T-cell (primary cell): ENCODE measurements at regions not wholly inside any gene's neighbourhood (a gene's known extent, or its start where the extent isn't known, plus 50 kb on each side); places are given as distances from the start of the nearest gene placed in this dataset.

Experiments
- ATAC-seq, 4 experiments: fragments of 200-7000 bp in 3 of 4; fragments of 150-1000 bp in 1 of 4; cut with Tn5 transposase; replicated peaks in 1 of 4; 1 replicate in 3 of 4; 2 replicates in 1 of 4; pipeline ENCODE4 v1.10.0; 2021; ENCODE audit warnings: moderate library complexity in 3 of 4, mild to moderate bottlenecking in 2 of 4, moderate number of reproducible peaks in 1 of 4
- CTCF ChIA-PET, 2 donors: fragments of 300-600 bp; sonication (Branson Sonifier 250); formaldehyde crosslinking; loops; one replicate each; lab custom pipeline; 2022; ENCODE audit warnings: antibody characterized with exemption in 2 of 2; lab: Charles Lee
- POLR2A ChIA-PET, 2 donors: fragments of 300-600 bp; sonication (Branson Sonifier 250); formaldehyde crosslinking; loops; one replicate each; lab custom pipeline; 2022; ENCODE audit warnings: antibody characterized with exemption in 2 of 2; lab: Charles Lee
- DNase-seq, 35 experiments: peaks; one replicate each; pipeline versions ENCODE4 v3.0.0 to v3.0.0-alpha.2; 2013 to 2023
- H3K27ac ChIP-seq: one replicate; pipeline ENCODE4 v1.5.1; 2013; ENCODE audit warnings: low read length
- H3K27me3 ChIP-seq, 2 experiments: replicated peaks in 1 of 2; 1 replicate in 1 of 2; 2 replicates in 1 of 2; pipeline versions ENCODE4 v1.6.1 to v1.7.0; 2013; ENCODE audit warnings: low read length in 1 of 2, mixed read lengths in 1 of 2; ENCODE audit not compliant: control insufficient read depth in 2 of 2, insufficient read depth in 2 of 2; ENCODE audit errors: extremely low read depth in 1 of 2
- H3K36me3 ChIP-seq, 2 donors: 1 replicate in 1 of 2; 2 replicates in 1 of 2; pipeline versions ENCODE4 v1.6.1 to v1.7.0; 2013; ENCODE audit warnings: low read length in 1 of 2; ENCODE audit not compliant: control insufficient read depth in 2 of 2, insufficient read depth in 1 of 2; ENCODE audit errors: extremely low read depth in 1 of 2
- H3K4me1 ChIP-seq, 2 experiments: 1 replicate in 1 of 2; 2 replicates in 1 of 2; pipeline versions ENCODE4 v1.6.1 to v1.7.0; 2013; ENCODE audit warnings: low read length in 2 of 2, mixed read lengths in 1 of 2; ENCODE audit not compliant: insufficient read depth in 2 of 2, control insufficient read depth in 1 of 2; ENCODE audit errors: extremely low read depth in 1 of 2
- H3K4me3 ChIP-seq, 2 donors: 1 replicate in 1 of 2; 2 replicates in 1 of 2; pipeline versions ENCODE4 v1.5.1 to v1.7.0; 2013; ENCODE audit warnings: mild to moderate bottlenecking in 2 of 2, low read length in 1 of 2, moderate library complexity in 1 of 2; ENCODE audit not compliant: control insufficient read depth in 1 of 2; ENCODE audit errors: extremely low read depth in 1 of 2
- H3K9me3 ChIP-seq: 2 replicates; pipeline ENCODE4 v1.7.0; 2013
- H3K27ac Mint-ChIP-seq, 2 donors: one replicate each; pipeline ENCODE4 v1.8.0; 2020 to 2021; ENCODE audit warnings: mild to moderate bottlenecking in 2 of 2, mixed read lengths in 2 of 2
- H3K27me3 Mint-ChIP-seq, 2 donors: one replicate each; pipeline ENCODE4 v1.8.0; 2021 to 2022; ENCODE audit warnings: mixed read lengths in 2 of 2
- H3K36me3 Mint-ChIP-seq: one replicate; pipeline ENCODE4 v1.8.0; 2021; ENCODE audit warnings: mixed read lengths
- H3K4me1 Mint-ChIP-seq, 3 donors: one replicate each; pipeline ENCODE4 v1.8.0; 2020 to 2022; ENCODE audit warnings: mixed read lengths in 3 of 3, mild to moderate bottlenecking in 1 of 3
- H3K4me3 Mint-ChIP-seq, 3 donors: one replicate each; pipeline ENCODE4 v1.8.0; 2020 to 2022; ENCODE audit warnings: mild to moderate bottlenecking in 3 of 3, mixed read lengths in 3 of 3, moderate library complexity in 3 of 3
- H3K9me3 Mint-ChIP-seq, 3 donors: one replicate each; pipeline ENCODE4 v1.8.0; 2020 to 2022; ENCODE audit warnings: mixed read lengths in 3 of 3
- WGBS: methylation state at CpG from one replicate; pipeline ENCODE4 v1.1.5; 2013; ENCODE audit warnings: missing lambda C conversion rate; ENCODE audit not compliant: insufficient coverage; 5-methylcytosine and 5-hydroxymethylcytosine counted together

- Histone ChIP-seq H3K36me3 (no peaks in the 10 kb centered on the region), H3K4me1 (no peaks in the 10 kb centered on the region), H3K9me3 (no peaks in the 10 kb centered on the region), H3K4me3 (no peak overlapping the region), H3K27ac (no peak overlapping the region), H3K27me3 (no peaks in the 10 kb centered on the region)
- Mint-ChIP-seq H3K27me3 (no peaks in the 10 kb centered on the region), H3K36me3 (no peaks in the 10 kb centered on the region), H3K27ac (no peak overlapping the region), H3K4me1 (no peaks in the 10 kb centered on the region), H3K9me3 (no peaks in the 10 kb centered on the region), H3K4me3 (no peak overlapping the region)
- no peak for ATAC-seq
- 75% methylated on average over 2 of the region's 6 CpGs for WGBS
- no peak for DNase-seq
- ChIA-PET CTCF (no interaction called here), POLR2A (no interaction called here)
Measured at GRCh38 chr6:150651808-150652470, 52.3 kb downstream of the PLEKHG1 start.

DNA sequence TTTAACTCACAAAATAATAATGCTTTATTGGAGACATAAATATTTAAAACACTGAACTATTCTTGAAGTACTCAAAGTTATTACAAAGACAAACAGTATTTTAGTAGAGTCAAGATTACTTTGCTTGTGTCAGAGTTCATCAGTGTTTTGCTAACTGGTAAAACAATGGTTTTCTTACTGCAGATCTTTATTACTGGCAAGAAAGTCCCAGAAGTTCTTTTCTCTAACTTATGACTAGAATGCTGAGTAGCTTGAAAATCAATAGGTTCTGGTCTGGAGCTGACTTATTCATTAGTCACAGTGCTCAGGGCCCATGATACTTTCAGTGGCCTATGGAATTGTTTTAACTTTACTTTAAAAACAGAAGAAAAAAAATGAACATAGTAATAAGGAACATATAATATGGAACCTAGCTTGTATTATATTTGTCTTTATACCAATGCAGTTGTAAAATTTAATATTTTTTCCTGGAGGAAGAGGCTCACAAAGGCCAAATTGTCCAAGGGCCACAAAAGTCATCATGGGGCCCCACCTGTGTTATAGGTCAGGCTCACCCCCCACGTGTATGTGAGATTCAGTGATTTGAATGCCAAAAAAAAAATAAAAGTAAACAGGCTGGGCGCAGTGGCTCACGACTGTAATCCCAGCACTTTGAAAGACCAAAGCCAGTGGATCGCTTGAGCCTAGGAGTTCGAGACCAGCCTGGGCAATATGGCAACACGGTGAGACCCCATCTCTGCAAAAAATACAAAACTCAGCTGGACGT, 53.3 kb downstream of the PLEKHG1 start:
- no peak overlapping the region for H3K27ac ChIP-seq
- ATAC-seq: no peak

DNA sequence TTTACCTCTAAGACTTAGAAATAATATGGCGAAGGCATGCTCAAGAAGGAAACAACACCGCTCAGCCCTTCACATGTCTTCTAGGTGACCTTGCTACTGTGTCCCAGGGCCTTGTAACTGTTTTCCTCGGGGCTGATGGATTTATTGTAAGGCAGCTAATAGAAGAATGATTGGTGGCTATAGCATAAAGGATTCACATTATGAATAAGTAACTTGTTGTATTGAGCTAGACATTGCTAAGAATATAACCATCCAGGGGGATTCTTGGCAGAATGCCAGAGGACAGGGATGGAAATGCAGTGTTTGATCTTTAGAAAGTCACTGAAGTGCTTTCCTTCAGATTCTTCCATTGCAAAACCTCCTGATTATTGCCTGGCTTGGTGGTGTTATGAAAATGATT, 54.9 kb downstream of the PLEKHG1 start:
- H3K36me3 Mint-ChIP-seq: no peaks in the 10 kb centered on the region
- H3K27me3 Mint-ChIP-seq: no peaks in the 10 kb centered on the region
- no peaks in the 10 kb centered on the region for H3K9me3 Mint-ChIP-seq
- ChIA-PET CTCF (no interaction called here), POLR2A (no interaction called here)
- WGBS: no CpG with 5 or more reads among the region's 3 CpGs
- H3K4me1 Mint-ChIP-seq: no peaks in the 10 kb centered on the region
- Histone ChIP-seq H3K27me3 (no peaks in the 10 kb centered on the region), H3K4me3 (no peak overlapping the region), H3K9me3 (no peaks in the 10 kb centered on the region), H3K27ac (no peak overlapping the region), H3K4me1 (no peaks in the 10 kb centered on the region), H3K36me3 (no peaks in the 10 kb centered on the region)
- H3K4me3 Mint-ChIP-seq: no peak overlapping the region
- ATAC-seq (no peak), DNase-seq (no peak)
- no peak overlapping the region for H3K27ac Mint-ChIP-seq

More for the DNA sequence above, 53.3 kb downstream of the PLEKHG1 start:
- Mint-ChIP-seq H3K4me1 (no peaks in the 10 kb centered on the region), H3K9me3 (no peaks in the 10 kb centered on the region), H3K36me3 (no peaks in the 10 kb centered on the region), H3K27me3 (no peaks in the 10 kb centered on the region), H3K27ac (no peak overlapping the region), H3K4me3 (no peak overlapping the region)
- Histone ChIP-seq H3K36me3 (no peaks in the 10 kb centered on the region), H3K9me3 (no peaks in the 10 kb centered on the region), H3K27me3 (no peaks in the 10 kb centered on the region), H3K4me1 (no peaks in the 10 kb centered on the region), H3K4me3 (no peak overlapping the region)
- 94% methylated on average over 4 of the region's 7 CpGs for WGBS
- no peak for DNase-seq
- CTCF ChIA-PET: interaction anchor here in 1 of 2 donors (0.7 kb wide), 1 partner anchor 41 kb away, joined by 3 read pairs; no protein-coding TSS in a partner anchor
- POLR2A ChIA-PET: interaction anchor here in 1 of 2 donors (0.6 kb wide), 1 partner anchor 262 kb away, joined by 7 read pairs; no protein-coding TSS in a partner anchor

- no peaks in the 10 kb centered on the region for H3K27me3 ChIP-seq
- ChIA-PET POLR2A (no interaction called here), CTCF (interaction anchor here in 1 of 2 donors (0.6 kb wide), 1 partner anchor 894 kb away, joined by 3 read pairs; no protein-coding TSS in a partner anchor)
- no peaks in the 10 kb centered on the region for H3K9me3 ChIP-seq
- no peak overlapping the region for H3K27ac Mint-ChIP-seq
- H3K4me1 Mint-ChIP-seq: no peaks in the 10 kb centered on the region
- H3K27me3 Mint-ChIP-seq: no peaks in the 10 kb centered on the region
- no peaks in the 10 kb centered on the region for H3K36me3 ChIP-seq
- H3K4me1 ChIP-seq: no peaks in the 10 kb centered on the region
- no peaks in the 10 kb centered on the region for H3K36me3 Mint-ChIP-seq
- 100% methylated on average over 1 of the region's 1 CpG for WGBS
- no peak overlapping the region for H3K4me3 Mint-ChIP-seq
- no peak overlapping the region for H3K4me3 ChIP-seq
- H3K27ac ChIP-seq: no peak overlapping the region
- DNase-seq (no peak), ATAC-seq (no peak)
- no peaks in the 10 kb centered on the region for H3K9me3 Mint-ChIP-seq
Measured at GRCh38 chr6:150656156-150656555, 56.5 kb downstream of the PLEKHG1 start.

DNA sequence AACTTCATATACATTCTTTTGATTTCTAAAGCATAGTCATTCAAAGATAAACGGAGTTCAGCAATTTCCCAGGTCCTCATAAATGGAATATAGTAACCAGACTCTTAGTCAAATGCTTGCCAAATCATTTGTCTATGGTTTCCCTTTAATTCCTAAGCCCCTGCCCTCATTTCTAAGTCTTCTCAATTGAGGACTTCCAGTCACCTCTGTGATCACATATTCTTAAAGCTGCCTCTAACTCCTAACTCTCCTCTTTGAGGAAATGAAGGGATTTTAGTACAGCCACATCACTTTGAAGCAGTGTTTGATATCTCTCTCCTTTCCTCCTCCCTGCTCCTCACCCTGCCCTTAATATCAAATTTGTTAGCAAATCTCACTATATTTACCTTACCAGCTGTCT, 58.7 kb downstream of the PLEKHG1 start:
- Mint-ChIP-seq H3K9me3 (no peaks in the 10 kb centered on the region), H3K4me3 (no peak overlapping the region), H3K36me3 (no peaks in the 10 kb centered on the region), H3K27ac (no peak overlapping the region), H3K27me3 (no peaks in the 10 kb centered on the region), H3K4me1 (no peaks in the 10 kb centered on the region)
- Histone ChIP-seq H3K27ac (no peak overlapping the region), H3K4me3 (no peak overlapping the region), H3K27me3 (no peaks in the 10 kb centered on the region), H3K9me3 (no peaks in the 10 kb centered on the region), H3K4me1 (no peaks in the 10 kb centered on the region), H3K36me3 (no peaks in the 10 kb centered on the region)
- ChIA-PET POLR2A (no interaction called here), CTCF (interaction anchor here in 1 of 2 donors (1.4 kb wide), 1 partner anchor 7 kb away, joined by 3 read pairs; no protein-coding TSS in a partner anchor)
- ATAC-seq (no peak), DNase-seq (no peak)
- no CpG with 5 or more reads among the region's 1 CpG for WGBS

DNA sequence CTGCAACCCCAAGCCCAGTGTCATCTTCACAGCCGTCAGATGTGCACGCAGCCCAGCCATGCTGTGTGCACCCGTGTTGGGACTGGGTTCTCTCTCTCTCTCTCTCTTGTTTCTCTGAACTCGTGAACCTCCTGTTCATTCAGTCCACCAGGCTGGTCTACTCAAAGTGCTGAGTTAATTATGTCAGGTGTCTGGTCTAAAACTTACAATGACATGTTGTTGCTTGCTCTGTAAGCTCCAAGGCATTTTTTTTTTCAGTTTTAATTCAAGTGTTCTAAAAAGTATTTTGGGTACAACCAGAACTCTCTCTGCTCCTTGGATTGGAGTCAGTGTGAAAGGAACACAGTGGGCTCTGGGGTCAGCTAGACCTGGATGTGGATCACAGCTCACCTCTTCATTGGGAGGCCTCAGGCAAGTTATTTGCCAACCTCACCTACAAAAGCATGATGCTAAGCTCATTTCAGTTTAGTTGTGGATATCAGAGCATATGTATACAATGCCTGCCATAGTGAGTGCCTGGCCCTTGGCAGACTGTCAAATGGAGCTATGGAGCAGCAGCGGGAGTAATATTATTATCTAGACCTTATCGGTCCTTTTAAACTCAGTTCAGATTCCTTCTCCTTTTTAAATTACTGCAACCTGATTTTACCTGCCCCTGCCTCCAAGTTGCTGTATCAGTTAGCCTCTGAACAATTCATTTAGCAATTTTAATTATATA, 59.5 kb downstream of the PLEKHG1 start:
- no peak overlapping the region for H3K27ac ChIP-seq
- no peaks in the 10 kb centered on the region for H3K4me1 Mint-ChIP-seq

More for the DNA sequence above, 59.5 kb downstream of the PLEKHG1 start:
- 100% methylated on average over 1 of the region's 6 CpGs for WGBS
- ATAC-seq (no peak), DNase-seq (no peak)
- no peaks in the 10 kb centered on the region for H3K9me3 Mint-ChIP-seq
- POLR2A ChIA-PET: no interaction called here
- H3K4me3 ChIP-seq: no peak overlapping the region
- no peaks in the 10 kb centered on the region for H3K36me3 Mint-ChIP-seq
- CTCF ChIA-PET: no interaction called here
- H3K4me1 ChIP-seq: no peaks in the 10 kb centered on the region
- no peak overlapping the region for H3K4me3 Mint-ChIP-seq
- no peaks in the 10 kb centered on the region for H3K36me3 ChIP-seq
- H3K27me3 ChIP-seq: no peaks in the 10 kb centered on the region
- H3K9me3 ChIP-seq: no peaks in the 10 kb centered on the region
- no peak overlapping the region for H3K27ac Mint-ChIP-seq
- no peaks in the 10 kb centered on the region for H3K27me3 Mint-ChIP-seq
